Epidermal melanocyte (primary cell): ENCODE measurements at regions not wholly inside any gene's neighbourhood (a gene's known extent, or its start where the extent isn't known, plus 50 kb on each side); places are given as distances from the start of the nearest gene placed in this dataset.

Experiments used
- DNase-seq: peaks from one replicate; pipeline ENCODE4 v3.0.0; 2011; ENCODE audit warnings: low spot score; ENCODE audit not compliant: insufficient read length

- DNase-seq: no peak
Observed at GRCh38 chr10:65805993-65806392, 1119.8 kb upstream of the LRRTM3 start.

- no peak for DNase-seq
Observed at GRCh38 chr10:65808687-65809333, 1117.0 kb upstream of the LRRTM3 start.

- no peak for DNase-seq
Observed at GRCh38 chr10:65811931-65812525, 1113.8 kb upstream of the LRRTM3 start.

GRCh38 chr10:65816536-65816935 is 1109.3 kb upstream of the LRRTM3 start:
- DNase-seq: no peak

GRCh38 chr10:65818990-65819389 is 1106.8 kb upstream of the LRRTM3 start:
- DNase-seq: no peak

GRCh38 chr10:65827359-65827758 is 1098.5 kb upstream of the LRRTM3 start:
- DNase-seq: no peak

- no peak for DNase-seq
Observed at GRCh38 chr10:65838811-65839210, 1087.0 kb upstream of the LRRTM3 start.

GRCh38 chr10:65843203-65843602 is 1082.6 kb upstream of the LRRTM3 start:
- no peak for DNase-seq

- no peak for DNase-seq
Observed at GRCh38 chr10:65845916-65846315, 1079.9 kb upstream of the LRRTM3 start.

- DNase-seq: no peak
Observed at GRCh38 chr10:65846541-65846940, 1079.3 kb upstream of the LRRTM3 start.

- no peak for DNase-seq
Observed at GRCh38 chr10:65846949-65847348, 1078.9 kb upstream of the LRRTM3 start.

GRCh38 chr10:65847436-65848230 is 1078.2 kb upstream of the LRRTM3 start:
- no peak for DNase-seq

- DNase-seq: no peak
Observed at GRCh38 chr10:65858841-65859240, 1067.0 kb upstream of the LRRTM3 start.

- DNase-seq: no peak
Observed at GRCh38 chr10:65861249-65861648, 1064.6 kb upstream of the LRRTM3 start.
